Kidney (tissue), 13 donors: ENCODE measurements at regions not wholly inside any gene's neighbourhood (a gene's known extent, or its start where the extent isn't known, plus 50 kb on each side); places are given as distances from the start of the nearest gene placed in this dataset.

Source experiments
- DNase-seq, 5 donors: peaks; one replicate each; pipeline ENCODE4 v3.0.0-alpha.2; 2013 to 2020
- FAIRE-seq: peaks from 2 replicates; lab custom pipeline; 2012; peaks lifted over from hg19 to GRCh38; lab: Jason Lieb, UNC
- H3K27ac ChIP-seq, 2 donors: one replicate each; pipeline ENCODE4 v1.7.0; 2013; ENCODE audit warnings: low read depth in 2 of 2, low read length in 2 of 2, inconsistent platforms in 1 of 2
- H3K27me3 ChIP-seq: one replicate; pipeline ENCODE4 v1.7.1; 2013; ENCODE audit warnings: low read length, inconsistent platforms; ENCODE audit not compliant: control insufficient read depth, insufficient read depth
- H3K36me3 ChIP-seq, 3 donors: one replicate each; pipeline versions ENCODE4 v1.7.0 to v1.7.1; 2013; ENCODE audit warnings: low read length in 3 of 3, control low read depth in 1 of 3, inconsistent platforms in 1 of 3; ENCODE audit not compliant: insufficient read depth in 3 of 3, control insufficient read depth in 2 of 3
- H3K4me1 ChIP-seq, 3 donors: one replicate each; pipeline versions ENCODE4 v1.7.0 to v1.7.1; 2013; ENCODE audit warnings: low read length in 3 of 3, inconsistent platforms in 1 of 3, low read depth in 1 of 3; ENCODE audit not compliant: control insufficient read depth in 2 of 3, insufficient read depth in 2 of 3
- H3K4me3 ChIP-seq, 3 donors: one replicate each; pipeline versions ENCODE4 v1.7.0 to v1.8.1; 2013; ENCODE audit warnings: low read length in 3 of 3, control low read depth in 1 of 3, inconsistent platforms in 1 of 3
- H3K9ac ChIP-seq, 3 donors: one replicate each; pipeline versions ENCODE4 v1.7.0 to v1.7.1; 2013; ENCODE audit warnings: low read length in 3 of 3, control low read depth in 1 of 3, inconsistent platforms in 1 of 3
- H3K9me3 ChIP-seq, 3 donors: one replicate each; pipeline versions ENCODE4 v1.7.0 to v1.7.1; 2013; ENCODE audit warnings: low read length in 3 of 3, control low read depth in 1 of 3, inconsistent platforms in 1 of 3; ENCODE audit not compliant: control insufficient read depth in 2 of 3, insufficient read depth in 1 of 3
- CTCF ChIP-seq: IDR thresholded peaks from 3 replicates; pipeline ENCODE4 v1.5.1; 2012; ENCODE audit warnings: mild to moderate bottlenecking, moderate library complexity, borderline replicate concordance; ENCODE audit not compliant: insufficient read depth; ENCODE audit errors: extremely low read depth
- intact Hi-C: fragments of 100-400 bp; cut with DNase I; formaldehyde crosslinking; loops from one replicate; pipeline ENCODE4 v1.11.1; 2022
- donor health status: control.
- donor health status: control.
- donor health status: control.
- donor health status: control.
- donor health status: control.
- donor health status: DM: yes; HTN: yes; CAD: no.
- donor health status: Normal renal cell carcinoma (clear cell type).

GRCh38 chr5:158147227-158147626 is 288.3 kb upstream of the CLINT1 start:
- Histone ChIP-seq H3K36me3 (no peaks in the 10 kb centered on the region), H3K27ac (no peak overlapping the region), H3K4me3 (no peak overlapping the region), H3K27me3 (no peaks in the 10 kb centered on the region), H3K9me3 (no peaks in the 10 kb centered on the region), H3K9ac (no peak overlapping the region), H3K4me1 (no peaks in the 10 kb centered on the region)
- FAIRE-seq, result no peak
- intact Hi-C loops, result no loop called here
- no peak for TF ChIP-seq CTCF
- no peak for DNase-seq

- FAIRE-seq (no peak), DNase-seq (no peak)
- Histone ChIP-seq H3K36me3 (no peaks in the 10 kb centered on the region), H3K27ac (no peak overlapping the region), H3K4me3 (no peak overlapping the region), H3K9me3 (no peaks in the 10 kb centered on the region), H3K9ac (no peak overlapping the region), H3K4me1 (no peaks in the 10 kb centered on the region), H3K27me3 (no peaks in the 10 kb centered on the region)
- intact Hi-C loops, result no loop called here
- no peak for TF ChIP-seq CTCF
Measured at GRCh38 chr5:158145827-158146226, 286.9 kb upstream of the CLINT1 start.

DNA sequence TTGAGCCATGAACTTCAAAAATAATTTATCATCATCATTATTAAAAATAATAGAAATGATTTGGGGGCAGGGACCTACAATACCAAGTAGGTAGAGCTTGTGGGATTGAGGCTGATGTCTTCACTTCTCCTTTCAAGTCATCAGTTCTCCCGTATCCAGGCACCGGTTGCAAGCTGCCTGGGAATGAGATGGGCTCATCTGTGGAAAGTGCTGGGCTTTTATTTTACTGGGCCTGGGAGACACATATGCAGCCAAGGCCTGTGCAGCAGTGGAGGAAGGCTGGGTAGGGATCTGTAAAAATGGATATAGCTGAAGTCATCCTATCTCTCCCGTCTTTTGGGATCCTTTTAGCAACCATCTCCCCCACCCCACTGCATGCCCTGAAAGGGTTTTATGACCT is 284.1 kb upstream of the CLINT1 start:
- H3K9me3 ChIP-seq, result no peaks in the 10 kb centered on the region
- H3K27ac ChIP-seq, result no peak overlapping the region
- no peak for DNase-seq
- H3K36me3 ChIP-seq, result no peaks in the 10 kb centered on the region
- no peaks in the 10 kb centered on the region for H3K27me3 ChIP-seq
- H3K9ac ChIP-seq, result no peak overlapping the region
- TF ChIP-seq CTCF, result no peak
- H3K4me3 ChIP-seq, result no peak overlapping the region
- intact Hi-C loops, result no loop called here
- no peaks in the 10 kb centered on the region for H3K4me1 ChIP-seq
- no peak for FAIRE-seq

DNA sequence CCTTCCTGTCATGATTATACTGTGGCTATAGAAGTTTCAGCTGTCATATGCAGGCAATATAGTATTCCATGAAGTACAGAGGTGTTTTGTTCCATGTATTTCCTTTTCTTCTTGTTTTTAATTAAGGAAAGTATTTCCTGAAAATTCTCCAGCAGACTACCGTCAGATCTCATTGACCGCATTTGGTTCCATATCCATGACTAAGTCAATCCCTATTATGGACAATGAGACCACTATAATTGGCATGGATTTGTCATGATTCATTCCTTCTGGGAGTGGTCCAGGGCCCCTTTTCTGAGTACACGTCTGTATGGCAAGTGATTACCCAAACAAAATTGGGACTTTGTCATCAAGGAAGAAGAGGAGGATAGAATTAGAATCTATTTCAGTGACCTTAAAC is 283.2 kb upstream of the CLINT1 start:
- Histone ChIP-seq H3K27ac (no peak overlapping the region), H3K9ac (no peak overlapping the region), H3K4me1 (no peaks in the 10 kb centered on the region), H3K36me3 (no peaks in the 10 kb centered on the region), H3K27me3 (no peaks in the 10 kb centered on the region), H3K9me3 (no peaks in the 10 kb centered on the region), H3K4me3 (no peak overlapping the region)
- TF ChIP-seq CTCF, result no peak
- no peak for FAIRE-seq
- intact Hi-C loops, result no loop called here
- DNase-seq, result no peak
